ENCODE measurements at regions not wholly inside any gene's neighbourhood (a gene's known extent, or its start where the extent isn't known, plus 50 kb on each side); places are given as distances from the start of the nearest gene placed in this dataset.

- no peak for TF ChIP-seq POLR2A (IDR thresholded peaks at IDR 0.05)
- no peak for TF ChIP-seq CTCF (IDR thresholded peaks at IDR 0.05)
- DNase-seq = no peak
- H3K27ac ChIP-seq = no peak overlapping the region
- H3K27me3 ChIP-seq = no peaks in the 10 kb centered on the region
- no peaks in the 10 kb centered on the region for H3K4me1 ChIP-seq
- peaks cover 0 to 3% (median 0%) of the 10 kb centered on the region in 12 donors for H3K9me3 ChIP-seq
- intact Hi-C loops (cut with DNase I) = no loop called here
- WGBS, 4 donors = 74 to 87% (median 75%) methylated on average over 1 of the region's 1 CpG
- no peak for ATAC-seq
- H3K4me3 ChIP-seq = no peak overlapping the region
- H3K36me3 ChIP-seq = no peaks in the 10 kb centered on the region
Measured at GRCh38 chr5:155512329-155512728, 498.8 kb downstream of the KIF4B start.

- intact Hi-C loops (cut with DNase I) = no loop called here
- H3K4me1 ChIP-seq = no peaks in the 10 kb centered on the region
- 92 to 97% (median 95%) methylated on average over 2 of the region's 2 CpGs for WGBS, 4 donors
- no peak overlapping the region for H3K27ac ChIP-seq
- DNase-seq (no peak), ATAC-seq (no peak)
- peaks cover 0 to 3% (median 0%) of the 10 kb centered on the region in 12 donors for H3K9me3 ChIP-seq
- H3K4me3 ChIP-seq = no peak overlapping the region
- TF ChIP-seq CTCF (IDR thresholded peaks at IDR 0.05) = no peak
- TF ChIP-seq POLR2A (IDR thresholded peaks at IDR 0.05) = no peak
- no peaks in the 10 kb centered on the region for H3K36me3 ChIP-seq
- H3K27me3 ChIP-seq = no peaks in the 10 kb centered on the region
Measured at GRCh38 chr5:155514105-155514563, 500.6 kb downstream of the KIF4B start.

- Histone ChIP-seq H3K27me3 (no peaks in the 10 kb centered on the region), H3K9me3 (peaks cover 0 to 7% (median 0%) of the 10 kb centered on the region in 12 donors), H3K27ac (no peak overlapping the region), H3K36me3 (no peaks in the 10 kb centered on the region), H3K4me3 (no peak overlapping the region), H3K4me1 (no peaks in the 10 kb centered on the region)
- 60 to 75% (median 63%) methylated on average over 1 of the region's 1 CpG for WGBS, 4 donors
- intact Hi-C loops (cut with DNase I) = no loop called here
- no peak for DNase-seq
- ATAC-seq = no peak
- TF ChIP-seq CTCF (IDR thresholded peaks at IDR 0.05) = no peak
- TF ChIP-seq POLR2A (IDR thresholded peaks at IDR 0.05) = no peak
Measured at GRCh38 chr5:155522540-155522939, 509.0 kb downstream of the KIF4B start.

- intact Hi-C loops (cut with DNase I) = no loop called here
- ATAC-seq (no peak), DNase-seq (no peak)
- H3K27ac ChIP-seq = no peak overlapping the region
- H3K4me3 ChIP-seq = no peak overlapping the region
- no peaks in the 10 kb centered on the region for H3K36me3 ChIP-seq
- 68 to 77% (median 73%) methylated on average over 2 of the region's 2 CpGs for WGBS, 4 donors
- H3K4me1 ChIP-seq = no peaks in the 10 kb centered on the region
- no peaks in the 10 kb centered on the region for H3K9me3 ChIP-seq
- TF ChIP-seq CTCF (IDR thresholded peaks at IDR 0.05) = no peak
- TF ChIP-seq POLR2A (IDR thresholded peaks at IDR 0.05) = no peak
- no peaks in the 10 kb centered on the region for H3K27me3 ChIP-seq
Measured at GRCh38 chr5:155529362-155529761, 515.8 kb downstream of the KIF4B start.
